ENCODE measurements at regions not wholly inside any gene's neighbourhood (a gene's known extent, or its start where the extent isn't known, plus 50 kb on each side); places are given as distances from the start of the nearest gene placed in this dataset.

DNA sequence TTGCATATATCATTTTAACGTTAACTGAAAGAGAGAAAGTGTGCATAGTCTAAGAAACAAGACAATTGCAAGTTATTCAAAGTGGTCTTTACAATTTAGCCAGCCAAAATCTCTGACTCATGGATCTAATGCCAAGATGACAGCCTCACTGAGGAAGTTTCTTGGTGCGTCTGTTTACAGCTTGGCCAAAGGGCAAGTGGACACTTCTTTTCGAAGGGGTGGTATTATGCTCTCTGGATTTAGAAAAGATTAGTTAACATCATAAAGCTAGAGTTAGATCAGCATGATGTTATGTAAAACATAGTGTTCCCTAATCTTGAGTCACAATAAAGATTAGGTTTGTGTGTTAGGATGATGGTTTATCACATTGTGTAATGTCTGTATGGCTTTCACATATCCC is 51.5 kb upstream of the SLC2A13 start:
- no peaks in the 10 kb centered on the region for H3K36me3 ChIP-seq (ENCODE audit: control insufficient read depth, insufficient read depth, low read length)
- no peaks in the 10 kb centered on the region for H3K27me3 ChIP-seq (ENCODE audit: control insufficient read depth, insufficient read depth, low read length)
- CTCF ChIA-PET: interaction anchor here (0.7 kb wide), 1 partner anchor 96 kb away, joined by 3 read pairs; no protein-coding TSS in a partner anchor
- POLR2A ChIA-PET: no interaction called here
- no peak for DNase-seq (ENCODE audit: low read depth)
- no peak for TF ChIP-seq CTCF (IDR thresholded peaks at IDR 0.05; ENCODE audit: insufficient read depth, low read depth, low read length)
- H3K4me3 ChIP-seq (ENCODE audit: low read depth, low read length): no peak overlapping the region

DNA sequence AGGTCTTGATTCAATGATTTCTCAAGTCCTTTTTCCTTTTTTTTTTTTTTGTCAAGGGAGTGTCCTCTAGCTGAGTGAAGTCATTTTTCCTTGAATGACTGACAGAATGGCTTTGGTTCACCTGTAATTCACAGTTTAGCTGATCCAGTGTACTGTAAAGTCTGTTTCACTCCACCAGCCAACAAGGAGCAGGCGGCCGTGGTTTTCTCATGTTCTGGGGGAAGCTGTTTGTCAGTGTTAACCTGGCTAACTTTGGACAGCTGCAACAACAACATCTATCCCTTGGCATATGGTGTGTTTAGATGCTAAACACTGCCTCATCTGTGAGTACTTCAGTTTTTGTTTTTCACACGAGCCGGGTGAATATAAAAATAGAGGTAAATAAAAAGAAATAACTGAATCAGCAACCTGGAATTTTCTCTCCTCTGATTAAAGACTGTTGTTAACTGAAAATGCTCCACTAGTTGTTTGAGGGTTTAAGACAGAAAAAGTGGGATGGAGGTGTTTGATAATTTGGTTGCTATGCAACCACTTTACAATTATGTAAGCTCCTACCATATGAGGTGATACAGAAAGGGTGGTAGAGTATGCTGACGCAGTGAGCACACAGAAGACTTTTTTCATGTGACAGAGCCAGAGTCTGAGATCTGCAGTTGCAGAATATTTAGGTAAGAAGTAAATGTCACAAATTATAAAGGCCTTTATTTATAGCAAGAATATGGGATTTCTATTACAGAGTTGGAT is 50.3 kb upstream of the SLC2A13 start:
- ChIA-PET CTCF (interaction anchor here (0.8 to 1.1 kb wide), 3 partner anchors 9 to 162 kb away, joined by 3 to 8 read pairs (median 6); no protein-coding TSS in a partner anchor), POLR2A (no interaction called here)

More for the DNA sequence above, 50.3 kb upstream of the SLC2A13 start:
- H3K36me3 ChIP-seq (ENCODE audit: control insufficient read depth, insufficient read depth, low read length): no peaks in the 10 kb centered on the region
- H3K27me3 ChIP-seq (ENCODE audit: control insufficient read depth, insufficient read depth, low read length): no peaks in the 10 kb centered on the region
- no peak for DNase-seq (ENCODE audit: low read depth)
- TF ChIP-seq CTCF (IDR thresholded peaks at IDR 0.05; ENCODE audit: insufficient read depth, low read depth, low read length): no peak
- no peak overlapping the region for H3K4me3 ChIP-seq (ENCODE audit: low read depth, low read length)

Data from BJ (cell line).